Uterus (tissue), 2 donors: ENCODE measurements at regions not wholly inside any gene's neighbourhood (a gene's known extent, or its start where the extent isn't known, plus 50 kb on each side); places are given as distances from the start of the nearest gene placed in this dataset.

ENCODE experiments used
- POLR2A ChIP-seq, 2 donors: fragments of 450-650 bp; IDR thresholded peaks; one replicate each; pipeline ENCODE4 v1.6.1; 2016; ENCODE audit warnings: antibody characterized with exemption in 2 of 2, mild to moderate bottlenecking in 1 of 2, moderate library complexity in 1 of 2
- TF ChIP-seq, protein P1 (sequence below), 4 experiments: fragments of 200-600 bp in 2 of 4; fragments of 450-650 bp in 2 of 4; sonication (generic) in 2 of 4; IDR thresholded peaks; one replicate each; pipeline ENCODE4 v1.5.1; 2016 to 2019; ENCODE audit warnings: antibody characterized with exemption in 4 of 4, mild to moderate bottlenecking in 2 of 4, moderate library complexity in 1 of 4

GRCh38 chr2:129695496-129695895 lies 284.0 kb upstream of the RAB6C start:
- TF ChIP-seq, protein P1, sequence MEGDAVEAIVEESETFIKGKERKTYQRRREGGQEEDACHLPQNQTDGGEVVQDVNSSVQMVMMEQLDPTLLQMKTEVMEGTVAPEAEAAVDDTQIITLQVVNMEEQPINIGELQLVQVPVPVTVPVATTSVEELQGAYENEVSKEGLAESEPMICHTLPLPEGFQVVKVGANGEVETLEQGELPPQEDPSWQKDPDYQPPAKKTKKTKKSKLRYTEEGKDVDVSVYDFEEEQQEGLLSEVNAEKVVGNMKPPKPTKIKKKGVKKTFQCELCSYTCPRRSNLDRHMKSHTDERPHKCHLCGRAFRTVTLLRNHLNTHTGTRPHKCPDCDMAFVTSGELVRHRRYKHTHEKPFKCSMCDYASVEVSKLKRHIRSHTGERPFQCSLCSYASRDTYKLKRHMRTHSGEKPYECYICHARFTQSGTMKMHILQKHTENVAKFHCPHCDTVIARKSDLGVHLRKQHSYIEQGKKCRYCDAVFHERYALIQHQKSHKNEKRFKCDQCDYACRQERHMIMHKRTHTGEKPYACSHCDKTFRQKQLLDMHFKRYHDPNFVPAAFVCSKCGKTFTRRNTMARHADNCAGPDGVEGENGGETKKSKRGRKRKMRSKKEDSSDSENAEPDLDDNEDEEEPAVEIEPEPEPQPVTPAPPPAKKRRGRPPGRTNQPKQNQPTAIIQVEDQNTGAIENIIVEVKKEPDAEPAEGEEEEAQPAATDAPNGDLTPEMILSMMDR (IDR thresholded peaks at IDR 0.05), result no peak
- no peak for TF ChIP-seq POLR2A (IDR thresholded peaks at IDR 0.05)
